IMR-90 (cell line): ENCODE measurements at regions not wholly inside any gene's neighbourhood (a gene's known extent, or its start where the extent isn't known, plus 50 kb on each side); places are given as distances from the start of the nearest gene placed in this dataset.
A peak's percentile ranks its signal among the peaks of the same experiment; 100 is the strongest.

Experiments used
- CEBPB ChIP-seq: IDR thresholded peaks from 2 replicates; pipeline ENCODE4 v1.6.1; 2012; ENCODE audit warnings: low read depth, low read length, improper control_type of control experiment
- FOS ChIP-seq: fragments of 150-350 bp; IDR thresholded peaks from 2 replicates; pipeline ENCODE4 v1.6.1; 2016; ENCODE audit warnings: low read depth, low read length
- MAFK ChIP-seq: IDR thresholded peaks from 2 replicates; pipeline ENCODE4 v1.6.1; 2012; ENCODE audit warnings: low read depth, low read length, improper control_type of control experiment
- MXI1 ChIP-seq: IDR thresholded peaks from 2 replicates; pipeline ENCODE4 v1.6.1; 2012; ENCODE audit warnings: low read depth, mild to moderate bottlenecking, low read length, moderate library complexity, borderline replicate concordance
- POLR2A ChIP-seq: IDR thresholded peaks from 2 replicates; pipeline ENCODE4 v1.6.1; 2012; ENCODE audit warnings: mild to moderate bottlenecking, low read depth, low read length
- RAD21 ChIP-seq: IDR thresholded peaks from 2 replicates; pipeline ENCODE4 v1.6.1; 2012; ENCODE audit warnings: low read length, improper control_type of control experiment
- TF ChIP-seq, protein P1 (sequence below): conservative IDR thresholded peaks from 2 replicates; pipeline ENCODE4 v1.5.1; 2012; ENCODE audit warnings: mild to moderate bottlenecking, low read depth, low read length, improper control_type of control experiment
- TF ChIP-seq, protein P2 (sequence below): fragments of 150-350 bp; IDR thresholded peaks from 2 replicates; pipeline ENCODE4 v1.6.1; 2017; ENCODE audit warnings: mild to moderate bottlenecking, antibody characterized with exemption, low read length, low read depth

DNA sequence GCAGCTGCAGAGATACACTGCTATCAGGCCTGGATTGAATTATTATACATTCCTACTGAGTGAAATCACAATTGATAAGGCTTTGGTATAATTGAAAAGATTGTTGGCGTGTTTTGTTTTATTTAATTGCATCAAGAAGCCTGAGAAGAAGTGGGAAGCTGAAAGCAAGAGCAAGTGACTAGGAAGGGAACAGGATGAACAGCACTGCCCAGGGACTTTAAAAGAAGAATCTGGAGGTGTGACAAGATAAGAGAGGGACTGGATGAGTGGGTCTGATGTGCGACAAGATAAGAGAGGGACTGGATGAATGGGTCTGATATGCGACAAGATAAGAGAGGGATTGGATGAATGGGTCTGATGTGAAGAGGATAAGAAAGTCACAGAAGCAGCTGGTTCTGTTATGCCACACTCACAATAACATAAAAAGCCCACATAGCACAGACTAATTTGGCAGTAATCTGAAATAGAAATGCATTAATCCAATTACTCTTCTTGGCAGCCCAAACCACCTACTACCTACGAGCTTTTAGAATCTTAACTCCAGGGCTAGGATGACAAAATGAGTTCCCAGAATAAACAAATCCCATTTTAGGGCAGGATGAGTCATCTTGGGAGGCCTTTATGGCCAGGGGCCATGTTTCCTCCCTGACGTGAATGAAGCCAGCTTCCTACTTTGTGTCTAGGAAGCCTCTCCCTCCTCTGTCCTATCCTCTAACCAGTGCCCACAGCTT lies 129.7 kb downstream of the DUSP10 start:
- TF ChIP-seq, protein P1, sequence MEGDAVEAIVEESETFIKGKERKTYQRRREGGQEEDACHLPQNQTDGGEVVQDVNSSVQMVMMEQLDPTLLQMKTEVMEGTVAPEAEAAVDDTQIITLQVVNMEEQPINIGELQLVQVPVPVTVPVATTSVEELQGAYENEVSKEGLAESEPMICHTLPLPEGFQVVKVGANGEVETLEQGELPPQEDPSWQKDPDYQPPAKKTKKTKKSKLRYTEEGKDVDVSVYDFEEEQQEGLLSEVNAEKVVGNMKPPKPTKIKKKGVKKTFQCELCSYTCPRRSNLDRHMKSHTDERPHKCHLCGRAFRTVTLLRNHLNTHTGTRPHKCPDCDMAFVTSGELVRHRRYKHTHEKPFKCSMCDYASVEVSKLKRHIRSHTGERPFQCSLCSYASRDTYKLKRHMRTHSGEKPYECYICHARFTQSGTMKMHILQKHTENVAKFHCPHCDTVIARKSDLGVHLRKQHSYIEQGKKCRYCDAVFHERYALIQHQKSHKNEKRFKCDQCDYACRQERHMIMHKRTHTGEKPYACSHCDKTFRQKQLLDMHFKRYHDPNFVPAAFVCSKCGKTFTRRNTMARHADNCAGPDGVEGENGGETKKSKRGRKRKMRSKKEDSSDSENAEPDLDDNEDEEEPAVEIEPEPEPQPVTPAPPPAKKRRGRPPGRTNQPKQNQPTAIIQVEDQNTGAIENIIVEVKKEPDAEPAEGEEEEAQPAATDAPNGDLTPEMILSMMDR = no peak
- TF ChIP-seq POLR2A (no peak), CEBPB (no peak), FOS (peak; percentile 85), MXI1 (no peak), RAD21 (no peak), MAFK (no peak)
- TF ChIP-seq, protein P2, sequence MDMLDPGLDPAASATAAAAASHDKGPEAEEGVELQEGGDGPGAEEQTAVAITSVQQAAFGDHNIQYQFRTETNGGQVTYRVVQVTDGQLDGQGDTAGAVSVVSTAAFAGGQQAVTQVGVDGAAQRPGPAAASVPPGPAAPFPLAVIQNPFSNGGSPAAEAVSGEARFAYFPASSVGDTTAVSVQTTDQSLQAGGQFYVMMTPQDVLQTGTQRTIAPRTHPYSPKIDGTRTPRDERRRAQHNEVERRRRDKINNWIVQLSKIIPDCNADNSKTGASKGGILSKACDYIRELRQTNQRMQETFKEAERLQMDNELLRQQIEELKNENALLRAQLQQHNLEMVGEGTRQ = no peak
